ENCODE measurements at regions not wholly inside any gene's neighbourhood (a gene's known extent, or its start where the extent isn't known, plus 50 kb on each side); places are given as distances from the start of the nearest gene placed in this dataset.

GRCh38 chr5:57836331-57836730 is 353.7 kb upstream of the ACTBL2 start:
- TF ChIP-seq CTCF (IDR thresholded peaks at IDR 0.05; ENCODE audit: low read length) (no peak), EZH2 (IDR thresholded peaks at IDR 0.05; ENCODE audit: borderline replicate concordance, low read length) (no peak)
